Adrenal gland (tissue), 5 donors: ENCODE measurements at regions not wholly inside any gene's neighbourhood (a gene's known extent, or its start where the extent isn't known, plus 50 kb on each side); places are given as distances from the start of the nearest gene placed in this dataset.

ENCODE experiments used
- POLR2A ChIP-seq, 2 donors: fragments of 450-650 bp; IDR thresholded peaks; one replicate each; pipeline ENCODE4 v1.6.1; 2017; ENCODE audit warnings: antibody characterized with exemption in 2 of 2, mild to moderate bottlenecking in 2 of 2, moderate library complexity in 1 of 2
- TF ChIP-seq, protein P1 (sequence below), 6 experiments: fragments of 450-650 bp in 4 of 6; fragments of 200-600 bp in 2 of 6; sonication (generic) in 1 of 6; IDR thresholded peaks; 1 replicate in 5 of 6; 2 replicates in 1 of 6; pipeline versions ENCODE4 v1.5.1 to v1.8.0; 2016 to 2021; ENCODE audit warnings: antibody characterized with exemption in 6 of 6, mild to moderate bottlenecking in 2 of 6, moderate library complexity in 1 of 6
- donor health status: DM: no; HTN: no; CAD: no.

DNA sequence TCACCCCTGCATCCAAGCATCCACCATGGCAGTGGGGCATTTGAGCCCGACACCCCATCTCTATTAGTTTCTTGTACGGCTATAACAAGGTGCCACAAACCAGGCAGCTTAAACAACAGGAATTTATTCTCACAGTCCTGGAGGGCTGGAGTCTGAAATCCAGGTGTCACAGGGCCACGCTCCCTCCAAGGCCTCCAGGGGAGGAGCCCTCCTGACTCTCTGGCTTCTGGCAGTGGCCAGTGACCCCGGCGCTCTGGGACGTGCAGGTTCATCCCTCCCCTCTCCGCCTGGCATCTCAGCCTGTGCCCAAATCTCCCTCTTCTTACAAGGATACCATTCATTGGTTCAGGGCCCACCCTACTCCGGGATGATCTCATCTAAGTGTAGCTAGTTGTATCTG lies 394.5 kb upstream of the IRX1 start:
- TF ChIP-seq, protein P1, sequence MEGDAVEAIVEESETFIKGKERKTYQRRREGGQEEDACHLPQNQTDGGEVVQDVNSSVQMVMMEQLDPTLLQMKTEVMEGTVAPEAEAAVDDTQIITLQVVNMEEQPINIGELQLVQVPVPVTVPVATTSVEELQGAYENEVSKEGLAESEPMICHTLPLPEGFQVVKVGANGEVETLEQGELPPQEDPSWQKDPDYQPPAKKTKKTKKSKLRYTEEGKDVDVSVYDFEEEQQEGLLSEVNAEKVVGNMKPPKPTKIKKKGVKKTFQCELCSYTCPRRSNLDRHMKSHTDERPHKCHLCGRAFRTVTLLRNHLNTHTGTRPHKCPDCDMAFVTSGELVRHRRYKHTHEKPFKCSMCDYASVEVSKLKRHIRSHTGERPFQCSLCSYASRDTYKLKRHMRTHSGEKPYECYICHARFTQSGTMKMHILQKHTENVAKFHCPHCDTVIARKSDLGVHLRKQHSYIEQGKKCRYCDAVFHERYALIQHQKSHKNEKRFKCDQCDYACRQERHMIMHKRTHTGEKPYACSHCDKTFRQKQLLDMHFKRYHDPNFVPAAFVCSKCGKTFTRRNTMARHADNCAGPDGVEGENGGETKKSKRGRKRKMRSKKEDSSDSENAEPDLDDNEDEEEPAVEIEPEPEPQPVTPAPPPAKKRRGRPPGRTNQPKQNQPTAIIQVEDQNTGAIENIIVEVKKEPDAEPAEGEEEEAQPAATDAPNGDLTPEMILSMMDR (IDR thresholded peaks at IDR 0.05): no peak
- TF ChIP-seq POLR2A (IDR thresholded peaks at IDR 0.05): no peak
